Amniotic epithelial cell (primary cell): ENCODE measurements at regions not wholly inside any gene's neighbourhood (a gene's known extent, or its start where the extent isn't known, plus 50 kb on each side); places are given as distances from the start of the nearest gene placed in this dataset.

Experiments used
- DNase-seq: peaks from one replicate; pipeline ENCODE4 v3.0.0-alpha.2; 2010; ENCODE audit warnings: low read depth

- DNase-seq = peak; percentile 6
Observed at GRCh38 chr10:10126218-10126617, 891.5 kb upstream of the CELF2 start.

- peak; percentile 27 for DNase-seq
Observed at GRCh38 chr10:10128387-10128786, 889.3 kb upstream of the CELF2 start.

GRCh38 chr10:10130686-10131085 is 887.0 kb upstream of the CELF2 start:
- DNase-seq = no peak

- DNase-seq = peak; percentile 16
Observed at GRCh38 chr10:10132009-10132408, 885.7 kb upstream of the CELF2 start.

GRCh38 chr10:10133281-10133680 is 884.4 kb upstream of the CELF2 start:
- no peak for DNase-seq

GRCh38 chr10:10138685-10139084 is 879.0 kb upstream of the CELF2 start:
- no peak for DNase-seq

GRCh38 chr10:10141782-10142382 is 875.8 kb upstream of the CELF2 start:
- no peak for DNase-seq

- DNase-seq = no peak
Observed at GRCh38 chr10:10146604-10147003, 871.1 kb upstream of the CELF2 start.

- DNase-seq = no peak
Observed at GRCh38 chr10:10149899-10150298, 867.8 kb upstream of the CELF2 start.

- DNase-seq = no peak
Observed at GRCh38 chr10:10156917-10157600, 860.6 kb upstream of the CELF2 start.

GRCh38 chr10:10160821-10161312 is 856.8 kb upstream of the CELF2 start:
- DNase-seq = no peak

GRCh38 chr10:10164848-10165247 is 852.8 kb upstream of the CELF2 start:
- no peak for DNase-seq

GRCh38 chr10:10165415-10165814 is 852.3 kb upstream of the CELF2 start:
- DNase-seq = no peak

- no peak for DNase-seq
Observed at GRCh38 chr10:10178476-10178875, 839.2 kb upstream of the CELF2 start.

GRCh38 chr10:10193848-10194247 is 823.8 kb upstream of the CELF2 start:
- DNase-seq = no peak

GRCh38 chr10:10196701-10197100 is 821.0 kb upstream of the CELF2 start:
- no peak for DNase-seq

- no peak for DNase-seq
Observed at GRCh38 chr10:10197423-10197822, 820.2 kb upstream of the CELF2 start.

GRCh38 chr10:10198363-10198762 is 819.3 kb upstream of the CELF2 start:
- no peak for DNase-seq

GRCh38 chr10:10204415-10204814 is 813.3 kb upstream of the CELF2 start:
- DNase-seq = no peak

GRCh38 chr10:10205906-10206305 is 811.8 kb upstream of the CELF2 start:
- no peak for DNase-seq

GRCh38 chr10:10207538-10207937 is 810.1 kb upstream of the CELF2 start:
- DNase-seq = no peak

GRCh38 chr10:10208196-10208595 is 809.5 kb upstream of the CELF2 start:
- DNase-seq = peak; percentile 45

GRCh38 chr10:10209167-10209566 is 808.5 kb upstream of the CELF2 start:
- peak; percentile 32 for DNase-seq

GRCh38 chr10:10211409-10211808 is 806.3 kb upstream of the CELF2 start:
- no peak for DNase-seq
